ENCODE measurements at regions not wholly inside any gene's neighbourhood (a gene's known extent, or its start where the extent isn't known, plus 50 kb on each side); places are given as distances from the start of the nearest gene placed in this dataset.

DNA sequence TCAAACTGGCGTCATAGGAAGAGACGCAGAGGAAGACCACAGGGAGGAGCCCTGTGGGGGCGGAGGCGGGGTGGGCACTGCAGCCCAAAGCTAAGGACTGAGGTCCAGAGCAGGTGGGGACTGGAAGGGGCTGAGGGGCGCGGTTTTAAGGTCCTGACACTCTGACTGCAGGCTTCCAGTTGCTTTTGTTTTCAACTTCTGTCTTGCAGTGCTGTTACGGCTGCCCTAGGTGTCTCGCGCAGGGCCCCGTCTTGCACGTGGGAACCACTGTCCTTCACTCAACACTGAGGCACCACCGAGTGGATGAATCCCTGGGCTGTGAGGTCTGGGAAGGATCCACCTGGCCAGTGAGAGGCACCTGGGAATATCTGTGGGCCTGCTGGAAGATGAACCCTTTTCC, 76.0 kb downstream of the TEX29 start:
- TF ChIP-seq, protein P1, sequence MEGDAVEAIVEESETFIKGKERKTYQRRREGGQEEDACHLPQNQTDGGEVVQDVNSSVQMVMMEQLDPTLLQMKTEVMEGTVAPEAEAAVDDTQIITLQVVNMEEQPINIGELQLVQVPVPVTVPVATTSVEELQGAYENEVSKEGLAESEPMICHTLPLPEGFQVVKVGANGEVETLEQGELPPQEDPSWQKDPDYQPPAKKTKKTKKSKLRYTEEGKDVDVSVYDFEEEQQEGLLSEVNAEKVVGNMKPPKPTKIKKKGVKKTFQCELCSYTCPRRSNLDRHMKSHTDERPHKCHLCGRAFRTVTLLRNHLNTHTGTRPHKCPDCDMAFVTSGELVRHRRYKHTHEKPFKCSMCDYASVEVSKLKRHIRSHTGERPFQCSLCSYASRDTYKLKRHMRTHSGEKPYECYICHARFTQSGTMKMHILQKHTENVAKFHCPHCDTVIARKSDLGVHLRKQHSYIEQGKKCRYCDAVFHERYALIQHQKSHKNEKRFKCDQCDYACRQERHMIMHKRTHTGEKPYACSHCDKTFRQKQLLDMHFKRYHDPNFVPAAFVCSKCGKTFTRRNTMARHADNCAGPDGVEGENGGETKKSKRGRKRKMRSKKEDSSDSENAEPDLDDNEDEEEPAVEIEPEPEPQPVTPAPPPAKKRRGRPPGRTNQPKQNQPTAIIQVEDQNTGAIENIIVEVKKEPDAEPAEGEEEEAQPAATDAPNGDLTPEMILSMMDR (IDR thresholded peaks at IDR 0.05) = no peak
- TF ChIP-seq EP300 (IDR thresholded peaks at IDR 0.05) = no peak

All from ovary (tissue), 3 donors.